BJ (cell line): ENCODE measurements at regions not wholly inside any gene's neighbourhood (a gene's known extent, or its start where the extent isn't known, plus 50 kb on each side); places are given as distances from the start of the nearest gene placed in this dataset.

ENCODE experiments used
- CTCF ChIA-PET: fragments of 350-600 bp; formaldehyde crosslinking; extraction: SDS; loops from one replicate; lab custom pipeline; 2021; ENCODE audit warnings: antibody characterized with exemption, inconsistent platforms; lab: Yijun Ruan, JAX
- POLR2A ChIA-PET: fragments of 300-600 bp; sonication (Branson Sonifier 250); formaldehyde crosslinking; extraction: SDS; loops from one replicate; lab custom pipeline; 2021; ENCODE audit warnings: antibody characterized with exemption; lab: Charles Lee
- DNase-seq: peaks from one replicate; pipeline ENCODE4 v3.0.0-alpha.2; 2011; ENCODE audit warnings: low read depth
- H3K27me3 ChIP-seq: 2 replicates; pipeline ENCODE4 v1.6.0; 2011; ENCODE audit warnings: low read length; ENCODE audit not compliant: control insufficient read depth, insufficient read depth
- H3K36me3 ChIP-seq: 2 replicates; pipeline ENCODE4 v1.5.1; 2011; ENCODE audit warnings: low read length; ENCODE audit not compliant: control insufficient read depth, insufficient read depth
- H3K4me3 ChIP-seq: 2 replicates; pipeline ENCODE4 v1.5.1; 2011; ENCODE audit warnings: low read depth, mild to moderate bottlenecking, control low read depth, low read length
- TF ChIP-seq, protein P1 (sequence below): IDR thresholded peaks from 2 replicates; pipeline ENCODE4 v1.5.1; 2011; ENCODE audit warnings: low read depth, mild to moderate bottlenecking, control low read depth, inconsistent platforms, low read length, moderate library complexity; ENCODE audit not compliant: insufficient read depth

DNA sequence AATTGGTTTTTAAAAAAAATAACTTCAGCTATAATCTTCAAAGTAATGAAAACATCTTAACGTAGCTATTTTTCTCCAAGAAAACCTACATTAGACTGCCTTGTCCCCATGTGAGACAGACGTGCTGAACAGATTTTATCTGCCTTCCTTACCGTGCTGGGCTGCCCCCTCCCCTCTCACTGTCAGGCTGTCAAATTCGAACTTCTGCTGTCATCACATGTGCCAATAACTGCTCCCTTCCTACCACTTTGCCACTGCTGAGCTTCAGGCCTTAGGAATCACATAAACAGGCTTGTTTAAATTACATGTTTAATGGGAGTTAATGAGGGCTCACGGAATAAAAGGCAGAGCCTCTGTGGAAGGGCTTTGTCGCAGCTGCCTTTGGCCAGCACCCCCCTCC, 77.0 kb upstream of the NHSL1 start:
- TF ChIP-seq, protein P1, sequence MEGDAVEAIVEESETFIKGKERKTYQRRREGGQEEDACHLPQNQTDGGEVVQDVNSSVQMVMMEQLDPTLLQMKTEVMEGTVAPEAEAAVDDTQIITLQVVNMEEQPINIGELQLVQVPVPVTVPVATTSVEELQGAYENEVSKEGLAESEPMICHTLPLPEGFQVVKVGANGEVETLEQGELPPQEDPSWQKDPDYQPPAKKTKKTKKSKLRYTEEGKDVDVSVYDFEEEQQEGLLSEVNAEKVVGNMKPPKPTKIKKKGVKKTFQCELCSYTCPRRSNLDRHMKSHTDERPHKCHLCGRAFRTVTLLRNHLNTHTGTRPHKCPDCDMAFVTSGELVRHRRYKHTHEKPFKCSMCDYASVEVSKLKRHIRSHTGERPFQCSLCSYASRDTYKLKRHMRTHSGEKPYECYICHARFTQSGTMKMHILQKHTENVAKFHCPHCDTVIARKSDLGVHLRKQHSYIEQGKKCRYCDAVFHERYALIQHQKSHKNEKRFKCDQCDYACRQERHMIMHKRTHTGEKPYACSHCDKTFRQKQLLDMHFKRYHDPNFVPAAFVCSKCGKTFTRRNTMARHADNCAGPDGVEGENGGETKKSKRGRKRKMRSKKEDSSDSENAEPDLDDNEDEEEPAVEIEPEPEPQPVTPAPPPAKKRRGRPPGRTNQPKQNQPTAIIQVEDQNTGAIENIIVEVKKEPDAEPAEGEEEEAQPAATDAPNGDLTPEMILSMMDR, result no peak
- DNase-seq, result no peak
- no peaks in the 10 kb centered on the region for H3K36me3 ChIP-seq
- H3K27me3 ChIP-seq, result no peaks in the 10 kb centered on the region
- ChIA-PET CTCF (interaction anchor here (0.7 to 2.5 kb wide), 3 partner anchors 12 to 17 kb away, joined by 3 to 7 read pairs (median 5); no protein-coding TSS in a partner anchor), POLR2A (no interaction called here)
- no peak overlapping the region for H3K4me3 ChIP-seq

DNA sequence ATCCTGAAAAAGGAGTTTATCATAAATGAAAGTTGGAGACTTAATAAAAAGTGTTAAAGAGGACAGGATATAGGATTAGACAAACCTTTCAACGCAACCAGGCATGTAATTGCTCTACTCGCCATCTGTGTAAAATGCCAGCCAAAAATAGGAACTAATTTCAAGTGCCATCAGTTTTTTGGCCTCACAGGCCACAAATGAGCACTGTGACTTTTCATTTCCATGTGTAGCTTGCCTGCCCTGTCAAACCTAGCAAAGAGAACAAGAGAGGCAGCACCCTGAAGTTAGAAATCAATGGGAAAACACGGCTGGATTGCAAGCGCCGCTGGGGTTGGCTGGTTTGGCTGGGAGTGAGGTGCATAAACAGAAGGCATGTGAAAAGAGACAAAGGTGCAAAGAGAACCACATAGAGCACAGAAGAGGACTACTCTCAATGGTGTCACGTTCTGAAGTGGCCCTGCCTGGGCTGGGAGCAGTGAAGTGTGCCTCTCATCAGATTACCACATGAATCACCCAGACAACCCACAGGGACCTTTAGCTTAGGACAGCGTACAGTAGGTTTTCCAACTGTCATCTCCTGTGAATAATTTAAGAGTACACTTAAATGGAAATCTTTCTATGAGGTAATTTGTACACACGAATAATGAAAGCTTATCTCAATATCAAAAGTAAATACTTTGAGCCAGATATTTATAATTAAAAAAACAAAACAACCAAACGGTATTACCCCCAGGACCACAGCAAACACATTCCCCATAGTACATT, 78.0 kb upstream of the NHSL1 start:
- no peak overlapping the region for H3K4me3 ChIP-seq
- H3K36me3 ChIP-seq, result no peaks in the 10 kb centered on the region
- TF ChIP-seq, protein P1, result no peak
- no peaks in the 10 kb centered on the region for H3K27me3 ChIP-seq
- ChIA-PET CTCF (interaction anchor here (0.9 to 2.5 kb wide), 3 partner anchors 11 to 13 kb away, joined by 3 to 7 read pairs (median 3); no protein-coding TSS in a partner anchor), POLR2A (no interaction called here)
- DNase-seq, result no peak

DNA sequence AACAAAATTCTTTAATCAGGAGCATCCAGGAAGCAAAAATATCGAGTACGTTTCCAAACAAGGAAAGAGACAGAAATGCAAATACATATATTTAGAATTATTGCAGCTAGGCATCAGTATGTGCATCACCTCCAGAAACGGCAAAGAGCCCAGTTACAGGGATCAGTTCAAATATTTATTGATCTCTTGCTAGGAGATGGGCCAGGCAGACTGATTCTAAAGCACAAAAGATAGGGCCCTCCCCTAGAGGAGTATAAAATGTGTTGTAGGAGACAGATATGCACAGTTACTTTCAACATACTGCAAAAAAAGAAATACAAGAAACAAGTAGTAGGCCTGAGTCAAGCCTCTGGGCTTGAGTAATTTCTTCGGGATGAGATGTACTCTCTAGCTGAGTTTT, 80.7 kb upstream of the NHSL1 start:
- H3K27me3 ChIP-seq, result no peaks in the 10 kb centered on the region
- H3K36me3 ChIP-seq, result no peaks in the 10 kb centered on the region
- ChIA-PET CTCF (interaction anchor here (1.4 kb wide), 1 partner anchor 8 kb away, joined by 4 read pairs; no protein-coding TSS in a partner anchor), POLR2A (no interaction called here)
- no peak overlapping the region for H3K4me3 ChIP-seq
- DNase-seq, result no peak
- TF ChIP-seq, protein P1, result no peak

DNA sequence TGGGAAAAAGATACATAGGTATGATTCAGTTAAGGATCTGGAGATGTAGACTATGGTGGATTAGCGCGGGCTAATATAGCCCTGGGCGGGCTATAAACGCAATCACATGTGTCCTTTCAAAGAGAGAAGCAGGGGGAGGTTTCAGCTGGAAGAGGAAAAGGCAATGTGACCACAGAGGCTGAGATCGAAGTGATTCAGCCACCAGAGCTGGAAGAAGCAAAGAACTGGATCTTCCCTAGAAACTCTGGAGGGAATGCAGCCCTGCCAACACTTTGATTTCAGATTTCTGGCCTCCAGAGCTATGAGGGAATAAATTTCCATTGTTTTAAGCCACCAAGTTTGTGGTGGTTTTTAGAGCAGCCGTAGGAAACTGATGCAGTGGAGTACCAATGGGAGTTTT, 81.5 kb upstream of the NHSL1 start:
- no peaks in the 10 kb centered on the region for H3K36me3 ChIP-seq
- TF ChIP-seq, protein P1, result no peak
- DNase-seq, result no peak
- ChIA-PET POLR2A (no interaction called here), CTCF (interaction anchor here (1.4 kb wide), 1 partner anchor 7 kb away, joined by 4 read pairs; no protein-coding TSS in a partner anchor)
- H3K27me3 ChIP-seq, result no peaks in the 10 kb centered on the region
- H3K4me3 ChIP-seq, result no peak overlapping the region

DNA sequence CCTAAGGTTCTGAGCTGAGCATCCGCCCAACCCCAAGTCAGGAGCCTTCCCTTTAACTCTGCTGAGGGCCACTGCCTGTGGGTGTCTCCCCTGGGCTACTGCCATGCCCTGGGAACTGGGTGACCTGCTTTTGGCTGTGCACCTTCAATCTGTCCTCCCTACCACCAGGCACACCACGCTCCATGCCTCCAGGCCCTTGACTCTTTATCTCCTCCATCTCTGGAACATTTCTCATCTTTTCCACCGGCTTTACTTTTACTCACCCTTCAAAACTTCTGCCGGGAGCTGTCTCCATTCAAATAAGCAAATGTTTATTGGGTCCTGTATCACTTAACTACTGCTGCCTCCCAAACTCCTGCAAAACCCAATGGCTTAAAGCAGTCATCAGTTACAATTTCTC, 83.3 kb upstream of the NHSL1 start:
- ChIA-PET CTCF (interaction anchor here (1.0 kb wide), 1 partner anchor 183 kb away, joined by 4 read pairs; no protein-coding TSS in a partner anchor), POLR2A (no interaction called here)
- TF ChIP-seq, protein P1, result no peak
- Histone ChIP-seq H3K4me3 (no peak overlapping the region), H3K36me3 (no peaks in the 10 kb centered on the region), H3K27me3 (no peaks in the 10 kb centered on the region)
- no peak for DNase-seq
